GM23338 (cell line): ENCODE measurements at regions not wholly inside any gene's neighbourhood (a gene's known extent, or its start where the extent isn't known, plus 50 kb on each side); places are given as distances from the start of the nearest gene placed in this dataset.

Source experiments
- ATAC-seq: fragments of 200-7000 bp; cut with Tn5 transposase; 3 replicates; pipeline ENCODE4 v1.9.1; 2020
- DNase-seq: peaks from one replicate; pipeline ENCODE4 v3.0.0-alpha.2; 2015; ENCODE audit warnings: low spot score
- H2AFZ ChIP-seq: fragments of 200-600 bp; sonication (generic); 2 replicates; pipeline ENCODE4 v1.8.0; 2016; ENCODE audit warnings: antibody characterized with exemption, mild to moderate bottlenecking, moderate library complexity
- H3F3A ChIP-seq: fragments of 200-600 bp; sonication (generic); replicated peaks from 2 replicates; pipeline ENCODE4 v1.8.0; 2017; ENCODE audit warnings: antibody characterized with exemption, mixed run types, low read depth
- H3K27ac ChIP-seq: fragments of 200-600 bp; sonication (generic); 2 replicates; pipeline ENCODE4 v1.6.1; 2016; ENCODE audit warnings: low read depth
- H3K27me3 ChIP-seq: fragments of 200-600 bp; sonication (generic); 2 replicates; pipeline ENCODE4 v1.8.0; 2016; ENCODE audit warnings: mild to moderate bottlenecking, mixed run types, moderate library complexity; ENCODE audit not compliant: insufficient read depth
- H3K36me3 ChIP-seq: fragments of 200-600 bp; sonication (generic); 2 replicates; pipeline ENCODE4 v1.8.0; 2016; ENCODE audit warnings: mild to moderate bottlenecking; ENCODE audit not compliant: insufficient read depth
- H3K4me1 ChIP-seq: fragments of 200-600 bp; sonication (generic); 2 replicates; pipeline ENCODE4 v1.8.0; 2016; ENCODE audit warnings: mild to moderate bottlenecking, moderate library complexity; ENCODE audit not compliant: insufficient read depth
- H3K4me2 ChIP-seq: fragments of 200-600 bp; sonication (generic); 2 replicates; pipeline ENCODE4 v1.7.1; 2017; ENCODE audit warnings: mixed run types
- H3K4me3 ChIP-seq: fragments of 200-600 bp; sonication (generic); 2 replicates; pipeline ENCODE4 v1.6.1; 2016; ENCODE audit warnings: mixed run types
- H3K79me2 ChIP-seq: fragments of 200-600 bp; sonication (generic); replicated peaks from 2 replicates; pipeline ENCODE4 v1.8.0; 2017; ENCODE audit warnings: mild to moderate bottlenecking; ENCODE audit not compliant: insufficient read depth
- H3K9me2 ChIP-seq: fragments of 200-600 bp; sonication (generic); 2 replicates; pipeline ENCODE4 v1.8.0; 2017; ENCODE audit not compliant: insufficient read depth
- H4K20me1 ChIP-seq: fragments of 200-600 bp; sonication (generic); replicated peaks from 2 replicates; pipeline ENCODE4 v1.8.0; 2017; ENCODE audit warnings: mild to moderate bottlenecking; ENCODE audit not compliant: insufficient read depth
- H3K27ac Mint-ChIP-seq: 2 replicates; pipeline ENCODE4 v1.8.0; 2020; ENCODE audit warnings: inconsistent platforms, mild to moderate bottlenecking, moderate library complexity, mixed read lengths
- H3K27me3 Mint-ChIP-seq: 3 replicates; pipeline ENCODE4 v1.8.0; 2022; ENCODE audit warnings: low read depth, mild to moderate bottlenecking, moderate library complexity, mixed read lengths, inconsistent platforms; ENCODE audit not compliant: insufficient read depth, poor library complexity
- H3K36me3 Mint-ChIP-seq: 3 replicates; pipeline ENCODE4 v1.8.0; 2021; ENCODE audit warnings: low read depth, mild to moderate bottlenecking, inconsistent platforms, moderate library complexity, mixed read lengths
- H3K4me1 Mint-ChIP-seq: 3 replicates; pipeline ENCODE4 v1.8.0; 2020; ENCODE audit warnings: mild to moderate bottlenecking, inconsistent platforms, mixed read lengths
- H3K4me3 Mint-ChIP-seq: 3 replicates; pipeline ENCODE4 v1.8.0; 2021; ENCODE audit warnings: moderate library complexity, mild to moderate bottlenecking, inconsistent platforms, mixed read lengths
- H3K9me3 Mint-ChIP-seq: 3 replicates; pipeline ENCODE4 v1.8.0; 2020; ENCODE audit warnings: moderate library complexity, mild to moderate bottlenecking, inconsistent platforms, mixed read lengths
- CREB1 ChIP-seq: fragments of 250-450 bp; sonication (Bioruptor Pico); IDR thresholded peaks from 2 replicates; pipeline ENCODE4 v1.5.0; 2020; ENCODE audit warnings: low read depth, mild to moderate bottlenecking, moderate library complexity
- CTCF ChIP-seq, 2 experiments: fragments of 200-600 bp in 1 of 2; sonication (generic) in 1 of 2; conservative IDR thresholded peaks; 2 replicates each; pipeline versions ENCODE4 v1.5.1 to v1.6.1; 2016 to 2017; ENCODE audit warnings: antibody characterized with exemption in 2 of 2, low read depth in 2 of 2, mild to moderate bottlenecking in 2 of 2, moderate library complexity in 1 of 2
- ETS1 ChIP-seq: IDR thresholded peaks from 2 replicates; pipeline ENCODE4 v1.6.1; 2016; ENCODE audit warnings: antibody characterized with exemption
- EZH2 ChIP-seq: fragments of 200-600 bp; sonication (generic); IDR thresholded peaks from one replicate; pipeline ENCODE4 v1.8.0; 2017; ENCODE audit warnings: antibody characterized with exemption, mild to moderate bottlenecking, low read depth; ENCODE audit not compliant: unreplicated experiment
- EZH2phosphoT487 ChIP-seq: fragments of 200-600 bp; sonication (generic); IDR thresholded peaks from one replicate; pipeline ENCODE4 v1.8.1; 2018; ENCODE audit warnings: antibody characterized with exemption; ENCODE audit not compliant: unreplicated experiment
- JUNB ChIP-seq: IDR thresholded peaks from one replicate; pipeline ENCODE4 v1.6.1; 2016; ENCODE audit warnings: antibody characterized with exemption; ENCODE audit not compliant: unreplicated experiment
- NANOG ChIP-seq: IDR thresholded peaks from 2 replicates; pipeline ENCODE4 v1.6.1; 2016; ENCODE audit warnings: antibody characterized with exemption, borderline replicate concordance
- POLR2AphosphoS5 ChIP-seq: IDR thresholded peaks from 2 replicates; pipeline ENCODE4 v1.6.1; 2016; ENCODE audit warnings: antibody characterized with exemption, low read depth
- REST ChIP-seq: IDR thresholded peaks from one replicate; pipeline ENCODE4 v1.6.1; 2018; ENCODE audit warnings: antibody characterized with exemption; ENCODE audit not compliant: unreplicated experiment
- STAT1 ChIP-seq: IDR thresholded peaks from one replicate; pipeline ENCODE4 v1.6.1; 2016; ENCODE audit warnings: antibody characterized with exemption; ENCODE audit not compliant: unreplicated experiment
- ZNF114 ChIP-seq: fragments of 250-450 bp; sonication (Bioruptor Pico); IDR thresholded peaks from 2 replicates; pipeline ENCODE4 v1.5.0; 2020; ENCODE audit warnings: mild to moderate bottlenecking, moderate library complexity
- ZNF331 ChIP-seq: fragments of 250-450 bp; sonication (Bioruptor Pico); IDR thresholded peaks from 2 replicates; pipeline ENCODE4 v1.5.0; 2020; ENCODE audit warnings: low read depth, mild to moderate bottlenecking, moderate library complexity

DNA sequence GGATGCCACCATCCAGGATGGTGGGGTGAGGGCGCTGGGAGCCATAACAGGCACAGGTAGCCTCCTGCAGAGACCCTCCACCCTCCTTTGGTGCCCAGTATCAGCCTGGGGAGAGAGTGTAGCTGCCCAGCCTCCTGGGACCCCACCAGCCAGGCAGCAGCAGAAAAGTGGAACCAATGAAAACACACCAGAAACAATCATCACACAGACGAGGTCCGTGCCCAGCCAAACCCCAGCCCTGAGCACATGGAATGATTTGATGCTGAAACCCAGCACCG is 285.1 kb downstream of the PTPRU start (continued):
- no peak for TF ChIP-seq REST
- no peak for TF ChIP-seq ETS1

DNA sequence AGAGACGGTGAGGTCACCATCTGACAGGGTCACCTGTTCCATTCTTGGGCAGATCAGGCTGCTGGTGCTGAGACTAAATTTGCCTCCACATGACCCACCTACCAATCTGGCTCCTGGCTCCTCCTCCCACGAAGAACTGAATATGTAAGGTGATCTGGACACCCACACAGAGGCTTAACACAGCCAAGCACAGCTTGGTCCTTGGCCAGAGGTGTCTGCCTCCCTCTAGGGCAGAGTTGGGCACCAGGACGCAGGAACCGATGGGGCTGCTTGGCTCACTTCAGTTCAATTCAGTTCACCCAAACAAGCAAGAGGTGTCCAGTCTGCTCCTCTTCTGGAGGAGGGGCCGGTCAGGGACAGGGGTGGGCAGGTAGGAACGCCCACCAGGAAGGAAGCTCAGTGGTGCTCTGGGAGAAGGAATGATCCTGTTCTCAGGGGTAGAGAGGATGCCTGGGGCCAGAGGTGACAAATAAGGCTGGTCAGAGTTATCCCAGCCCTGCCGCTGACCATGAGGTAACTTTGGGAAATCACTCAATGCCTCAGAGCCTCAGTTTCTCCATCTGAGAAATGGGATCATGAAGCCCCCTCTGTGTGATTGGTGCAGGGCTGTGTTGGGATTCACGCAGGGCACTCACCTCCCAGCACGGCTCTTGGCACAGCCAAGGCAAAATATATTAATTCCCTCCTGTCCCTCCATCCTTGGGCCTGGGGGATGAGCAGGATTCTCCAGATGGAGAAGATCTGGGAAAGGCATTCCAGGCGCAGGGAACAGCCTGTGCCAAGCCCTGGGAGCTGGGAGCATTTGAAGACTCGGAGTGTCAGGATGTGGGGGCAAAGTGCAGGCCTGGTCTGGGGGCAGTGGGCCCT is 284.5 kb downstream of the PTPRU start:
- H3K27ac Mint-ChIP-seq: no peak overlapping the region
- DNase-seq (no peak), ATAC-seq (no peak)
- no peaks in the 10 kb centered on the region for H4K20me1 ChIP-seq
- no peaks in the 10 kb centered on the region for H3K36me3 ChIP-seq
- no peaks in the 10 kb centered on the region for H3F3A ChIP-seq
- H3K27ac ChIP-seq: no peak overlapping the region
- no peaks in the 10 kb centered on the region for H3K79me2 ChIP-seq
- no peak for TF ChIP-seq STAT1
- no peak for TF ChIP-seq NANOG
- no peak for TF ChIP-seq ETS1
- no peak for TF ChIP-seq ZNF331
- no peak for TF ChIP-seq EZH2
- TF ChIP-seq CREB1: no peak
- no peak for TF ChIP-seq CTCF (conservative IDR thresholded peaks at IDR 0.05; ENCODE audit: low read depth in 2 of 2)
- no peak for TF ChIP-seq EZH2phosphoT487
- no peak for TF ChIP-seq REST
- TF ChIP-seq POLR2AphosphoS5: no peak
- no peak for TF ChIP-seq JUNB
- TF ChIP-seq ZNF114: no peak
- H2AFZ ChIP-seq: no peak overlapping the region
- no peak overlapping the region for H3K4me3 Mint-ChIP-seq
- peaks cover 6% of the 10 kb centered on the region; the same call in 2 of the 3 replicates for H3K9me3 Mint-ChIP-seq
- H3K4me1 Mint-ChIP-seq: peaks cover 19% of the 10 kb centered on the region
- H3K27me3 ChIP-seq: no peaks in the 10 kb centered on the region
- no peaks in the 10 kb centered on the region; the same call in 2 of the 3 replicates for H3K36me3 Mint-ChIP-seq
- peaks cover 8% of the 10 kb centered on the region for H3K27me3 Mint-ChIP-seq
- no peak overlapping the region for H3K4me2 ChIP-seq
- H3K9me2 ChIP-seq: no peaks in the 10 kb centered on the region
- no peak overlapping the region for H3K4me3 ChIP-seq
- no peaks in the 10 kb centered on the region for H3K4me1 ChIP-seq
